Nephron progenitor cell (in vitro differentiated cells): ENCODE measurements at regions not wholly inside any gene's neighbourhood (a gene's known extent, or its start where the extent isn't known, plus 50 kb on each side); places are given as distances from the start of the nearest gene placed in this dataset.
"Not testable (repeated sequence)": the region's sequence is repeated elsewhere in the genome, so short reads cannot be mapped to it uniquely, and the experiment has no call there.

Experiments used
- DNase-seq: peaks from one replicate; pipeline ENCODE4 v3.0.0; 2021
- H3K27ac Mint-ChIP-seq: 2 replicates; pipeline ENCODE4 v1.8.0; 2021; ENCODE audit warnings: mild to moderate bottlenecking, moderate library complexity, mixed read lengths
- H3K27me3 Mint-ChIP-seq: 2 replicates; pipeline ENCODE4 v1.8.0; 2021; ENCODE audit warnings: mild to moderate bottlenecking, low read depth, mixed read lengths; ENCODE audit not compliant: poor library complexity
- H3K36me3 Mint-ChIP-seq: 2 replicates; pipeline ENCODE4 v1.8.0; 2021; ENCODE audit warnings: low read depth, mixed read lengths
- H3K4me1 Mint-ChIP-seq: 2 replicates; pipeline ENCODE4 v1.8.0; 2021; ENCODE audit warnings: mixed read lengths
- H3K4me3 Mint-ChIP-seq: 2 replicates; pipeline ENCODE4 v1.8.0; 2021; ENCODE audit warnings: mild to moderate bottlenecking, moderate library complexity, mixed read lengths
- H3K9me3 Mint-ChIP-seq: 2 replicates; pipeline ENCODE4 v1.8.0; 2021; ENCODE audit warnings: mild to moderate bottlenecking, moderate library complexity, mixed read lengths
- TF ChIP-seq, protein P1 (sequence below): fragments of 200-600 bp; sonication (generic); IDR thresholded peaks from 2 replicates; pipeline ENCODE4 v1.5.0; 2021; ENCODE audit warnings: antibody characterized with exemption

- DNase-seq: no peak
- no peak overlapping the region for H3K4me3 Mint-ChIP-seq
- peak overlapping the region; percentile 41 for H3K27ac Mint-ChIP-seq
- no peaks in the 10 kb centered on the region for H3K27me3 Mint-ChIP-seq
- peaks cover 5% of the 10 kb centered on the region for H3K9me3 Mint-ChIP-seq
- no peaks in the 10 kb centered on the region for H3K4me1 Mint-ChIP-seq
- no peaks in the 10 kb centered on the region for H3K36me3 Mint-ChIP-seq
- TF ChIP-seq, protein P1, sequence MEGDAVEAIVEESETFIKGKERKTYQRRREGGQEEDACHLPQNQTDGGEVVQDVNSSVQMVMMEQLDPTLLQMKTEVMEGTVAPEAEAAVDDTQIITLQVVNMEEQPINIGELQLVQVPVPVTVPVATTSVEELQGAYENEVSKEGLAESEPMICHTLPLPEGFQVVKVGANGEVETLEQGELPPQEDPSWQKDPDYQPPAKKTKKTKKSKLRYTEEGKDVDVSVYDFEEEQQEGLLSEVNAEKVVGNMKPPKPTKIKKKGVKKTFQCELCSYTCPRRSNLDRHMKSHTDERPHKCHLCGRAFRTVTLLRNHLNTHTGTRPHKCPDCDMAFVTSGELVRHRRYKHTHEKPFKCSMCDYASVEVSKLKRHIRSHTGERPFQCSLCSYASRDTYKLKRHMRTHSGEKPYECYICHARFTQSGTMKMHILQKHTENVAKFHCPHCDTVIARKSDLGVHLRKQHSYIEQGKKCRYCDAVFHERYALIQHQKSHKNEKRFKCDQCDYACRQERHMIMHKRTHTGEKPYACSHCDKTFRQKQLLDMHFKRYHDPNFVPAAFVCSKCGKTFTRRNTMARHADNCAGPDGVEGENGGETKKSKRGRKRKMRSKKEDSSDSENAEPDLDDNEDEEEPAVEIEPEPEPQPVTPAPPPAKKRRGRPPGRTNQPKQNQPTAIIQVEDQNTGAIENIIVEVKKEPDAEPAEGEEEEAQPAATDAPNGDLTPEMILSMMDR: no peak
Measured at GRCh38 chr3:89032346-89033013, 74.9 kb upstream of the EPHA3 start.

DNA sequence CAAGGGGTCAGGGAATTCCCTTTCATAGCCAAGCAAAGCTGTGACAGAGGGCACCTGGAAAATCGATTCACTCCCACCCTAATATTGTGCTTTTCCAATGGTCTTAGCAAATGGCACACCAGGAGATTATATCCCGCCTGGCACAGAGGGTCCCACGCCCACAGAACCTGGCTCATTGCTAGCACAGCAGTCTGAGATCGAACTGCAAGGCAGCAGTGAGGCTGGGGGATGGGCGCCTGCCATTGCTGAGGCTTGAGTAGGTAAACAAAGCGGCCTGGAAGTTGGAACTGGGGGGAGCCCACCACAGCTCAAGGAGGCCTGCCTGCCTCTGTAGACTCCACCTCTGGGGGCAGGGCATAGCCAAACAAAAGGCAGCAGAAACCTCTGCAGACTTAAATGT, 72.7 kb upstream of the EPHA3 start:
- H3K4me1 Mint-ChIP-seq, H3K36me3 Mint-ChIP-seq, H3K9me3 Mint-ChIP-seq, H3K4me3 Mint-ChIP-seq, H3K27me3 Mint-ChIP-seq, DNase-seq, H3K27ac Mint-ChIP-seq: not testable (repeated sequence)

DNA sequence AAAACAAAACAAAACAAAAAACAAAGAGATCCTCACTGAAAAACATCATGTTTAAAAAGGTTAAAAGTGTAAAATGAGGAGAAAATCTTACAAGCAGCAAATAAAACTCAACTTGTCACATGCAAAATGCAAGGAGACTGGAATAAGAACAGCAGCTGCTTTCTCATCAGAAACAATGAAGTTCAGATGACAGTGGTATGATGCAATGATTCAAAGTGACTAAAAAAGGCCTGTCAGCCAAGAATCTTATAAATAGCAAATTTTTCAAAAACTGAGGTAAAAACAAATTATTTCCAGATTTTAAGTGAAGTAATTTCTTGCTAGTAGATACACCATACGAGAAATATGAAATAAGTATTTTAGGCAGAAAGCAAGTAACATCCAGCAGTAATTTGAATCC, 68.6 kb upstream of the EPHA3 start:
- H3K4me1 Mint-ChIP-seq: peaks cover 4% of the 10 kb centered on the region
- no peak for DNase-seq
- no peaks in the 10 kb centered on the region for H3K36me3 Mint-ChIP-seq
- H3K27me3 Mint-ChIP-seq: peaks cover 5% of the 10 kb centered on the region
- H3K9me3 Mint-ChIP-seq: peaks cover 5% of the 10 kb centered on the region
- TF ChIP-seq, protein P1: no peak
- no peak overlapping the region for H3K27ac Mint-ChIP-seq
- no peak overlapping the region for H3K4me3 Mint-ChIP-seq

- no peaks in the 10 kb centered on the region for H3K36me3 Mint-ChIP-seq
- TF ChIP-seq, protein P1: no peak
- no peaks in the 10 kb centered on the region for H3K9me3 Mint-ChIP-seq
- H3K27me3 Mint-ChIP-seq: peaks cover 8% of the 10 kb centered on the region
- H3K4me1 Mint-ChIP-seq: peaks cover 4% of the 10 kb centered on the region
- DNase-seq: no peak
- no peak overlapping the region for H3K4me3 Mint-ChIP-seq
- no peak overlapping the region for H3K27ac Mint-ChIP-seq
Measured at GRCh38 chr3:89042236-89042835, 65.1 kb upstream of the EPHA3 start.

- DNase-seq: no peak
- Mint-ChIP-seq H3K4me1 (peaks cover 4% of the 10 kb centered on the region), H3K27ac (no peak overlapping the region), H3K27me3 (peaks cover 8% of the 10 kb centered on the region), H3K9me3 (no peaks in the 10 kb centered on the region), H3K36me3 (no peaks in the 10 kb centered on the region), H3K4me3 (no peak overlapping the region)
- TF ChIP-seq, protein P1: no peak
Measured at GRCh38 chr3:89043406-89043932, 64.0 kb upstream of the EPHA3 start.

DNA sequence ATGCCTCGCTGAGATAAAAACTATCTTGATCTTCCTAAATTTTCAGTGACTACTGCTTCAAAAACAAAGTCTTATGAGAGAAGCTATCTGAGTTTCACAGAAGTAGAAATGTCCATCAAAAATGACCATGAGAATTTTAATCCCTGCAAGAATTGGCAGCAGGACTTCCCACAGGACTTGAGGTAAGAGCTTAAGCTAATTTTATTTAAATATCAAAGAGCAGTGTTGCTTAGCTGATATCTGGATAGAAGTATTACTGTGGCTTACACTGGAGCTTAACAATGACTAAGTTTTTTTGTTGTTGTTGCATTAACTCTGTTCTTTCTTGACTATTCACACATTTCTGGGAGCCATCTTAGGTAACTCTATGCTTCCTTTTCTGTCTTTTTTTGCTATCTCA, 60.8 kb upstream of the EPHA3 start:
- Mint-ChIP-seq H3K27ac (no peak overlapping the region), H3K27me3 (peaks cover 5% of the 10 kb centered on the region), H3K36me3 (no peaks in the 10 kb centered on the region), H3K4me3 (no peak overlapping the region), H3K9me3 (no peaks in the 10 kb centered on the region), H3K4me1 (peaks cover 4% of the 10 kb centered on the region)
- TF ChIP-seq, protein P1: no peak
- DNase-seq: no peak
